ENCODE measurements at regions not wholly inside any gene's neighbourhood (a gene's known extent, or its start where the extent isn't known, plus 50 kb on each side); places are given as distances from the start of the nearest gene placed in this dataset.

DNA sequence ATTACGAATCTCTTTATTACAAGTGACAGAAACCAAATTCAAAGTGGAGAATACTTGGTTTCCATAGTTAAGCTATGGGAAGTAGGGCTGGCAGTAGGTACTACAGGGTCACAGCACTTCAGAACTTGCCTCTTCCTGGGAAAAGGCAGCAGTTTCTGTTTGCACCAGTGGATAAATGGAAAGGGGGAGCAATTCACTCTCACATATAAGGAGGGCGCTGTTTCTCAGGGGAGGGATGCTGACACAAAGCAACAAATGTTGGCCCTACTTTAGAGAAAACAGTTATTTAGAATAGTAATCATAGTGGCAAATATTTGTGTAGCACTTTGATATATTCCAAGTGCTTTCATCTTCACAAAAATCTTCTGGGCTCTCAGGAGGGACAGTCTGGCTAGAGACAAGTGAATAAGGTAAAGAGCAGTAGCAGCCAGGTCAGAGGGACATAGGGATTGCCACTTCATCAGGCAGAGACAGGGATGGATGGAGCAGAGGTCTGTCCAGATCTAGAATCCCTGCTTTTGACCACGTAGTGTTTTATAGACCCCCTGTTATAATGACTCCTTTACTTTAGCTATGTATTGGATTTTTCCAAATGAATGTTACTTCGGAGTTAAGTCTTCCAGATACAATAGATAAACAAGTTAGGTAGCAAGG lies 554.8 kb upstream of the SGCD start:
- no peaks in the 10 kb centered on the region for H3K27me3 ChIP-seq (ENCODE audit: control insufficient read depth, insufficient read depth, low read length, poor library complexity, severe bottlenecking)
- Mint-ChIP-seq H3K36me3 (ENCODE audit: low read depth) (no peaks in the 10 kb centered on the region), H3K4me1 (peaks cover 4% of the 10 kb centered on the region), H3K9me3 (peaks cover 2% of the 10 kb centered on the region), H3K27ac (no peak overlapping the region), H3K4me3 (no peak overlapping the region), H3K27me3 (ENCODE audit: insufficient read depth) (no peaks in the 10 kb centered on the region)
- H3K9me3 ChIP-seq (ENCODE audit: control insufficient read depth, low read length) = no peaks in the 10 kb centered on the region
- H3K9ac ChIP-seq (ENCODE audit: extremely low read depth, low read length, poor library complexity, severe bottlenecking) = no peak overlapping the region
- DNase-seq = peak; percentile 55
- H3K4me3 ChIP-seq (ENCODE audit: low read length) = no peak overlapping the region
- no peaks in the 10 kb centered on the region for H3K36me3 ChIP-seq (ENCODE audit: control insufficient read depth, insufficient read depth, low read length)
- WGBS, 2 experiments (ENCODE audit: insufficient coverage in 1 of 2, insufficient read length in 1 of 2) = 93 to 100% methylated on average over 1 to 4 of the region's 4 CpGs
- no peaks in the 10 kb centered on the region for H3K4me1 ChIP-seq (ENCODE audit: control insufficient read depth, insufficient read depth, low read length)
- TF ChIP-seq, protein P1, sequence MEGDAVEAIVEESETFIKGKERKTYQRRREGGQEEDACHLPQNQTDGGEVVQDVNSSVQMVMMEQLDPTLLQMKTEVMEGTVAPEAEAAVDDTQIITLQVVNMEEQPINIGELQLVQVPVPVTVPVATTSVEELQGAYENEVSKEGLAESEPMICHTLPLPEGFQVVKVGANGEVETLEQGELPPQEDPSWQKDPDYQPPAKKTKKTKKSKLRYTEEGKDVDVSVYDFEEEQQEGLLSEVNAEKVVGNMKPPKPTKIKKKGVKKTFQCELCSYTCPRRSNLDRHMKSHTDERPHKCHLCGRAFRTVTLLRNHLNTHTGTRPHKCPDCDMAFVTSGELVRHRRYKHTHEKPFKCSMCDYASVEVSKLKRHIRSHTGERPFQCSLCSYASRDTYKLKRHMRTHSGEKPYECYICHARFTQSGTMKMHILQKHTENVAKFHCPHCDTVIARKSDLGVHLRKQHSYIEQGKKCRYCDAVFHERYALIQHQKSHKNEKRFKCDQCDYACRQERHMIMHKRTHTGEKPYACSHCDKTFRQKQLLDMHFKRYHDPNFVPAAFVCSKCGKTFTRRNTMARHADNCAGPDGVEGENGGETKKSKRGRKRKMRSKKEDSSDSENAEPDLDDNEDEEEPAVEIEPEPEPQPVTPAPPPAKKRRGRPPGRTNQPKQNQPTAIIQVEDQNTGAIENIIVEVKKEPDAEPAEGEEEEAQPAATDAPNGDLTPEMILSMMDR (conservative IDR thresholded peaks at IDR 0.05) = peak; percentile 67
- H3K27ac ChIP-seq (ENCODE audit: low read depth, low read length) = no peak overlapping the region

DNA sequence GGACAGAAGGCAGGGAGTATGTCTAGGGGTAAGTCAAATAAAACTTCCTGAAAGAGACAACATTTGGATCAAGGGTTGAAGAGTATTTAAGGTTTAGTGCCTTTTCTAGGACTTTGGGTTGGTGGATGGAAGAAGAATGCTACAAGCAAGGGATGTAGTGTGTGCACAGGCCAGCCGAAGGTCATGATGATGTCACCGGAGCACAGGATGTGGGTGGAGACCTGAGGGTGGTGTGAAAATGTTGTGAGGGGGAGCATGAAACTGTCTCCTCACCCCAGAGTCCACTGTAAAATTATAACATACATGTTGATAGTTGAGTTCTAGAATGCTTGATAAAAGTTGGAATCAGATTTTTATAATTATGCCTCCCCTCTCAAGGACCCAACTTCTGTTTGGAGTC lies 553.3 kb upstream of the SGCD start:
- Histone ChIP-seq H3K9me3 (ENCODE audit: control insufficient read depth, low read length) (no peaks in the 10 kb centered on the region), H3K36me3 (ENCODE audit: control insufficient read depth, insufficient read depth, low read length) (no peaks in the 10 kb centered on the region), H3K27ac (ENCODE audit: low read depth, low read length) (no peak overlapping the region), H3K27me3 (ENCODE audit: control insufficient read depth, insufficient read depth, low read length, poor library complexity, severe bottlenecking) (no peaks in the 10 kb centered on the region), H3K9ac (ENCODE audit: extremely low read depth, low read length, poor library complexity, severe bottlenecking) (no peak overlapping the region), H3K4me1 (ENCODE audit: control insufficient read depth, insufficient read depth, low read length) (no peaks in the 10 kb centered on the region), H3K4me3 (ENCODE audit: low read length) (no peak overlapping the region)
- Mint-ChIP-seq H3K36me3 (ENCODE audit: low read depth) (no peaks in the 10 kb centered on the region), H3K27me3 (ENCODE audit: insufficient read depth) (no peaks in the 10 kb centered on the region), H3K9me3 (peaks cover 2% of the 10 kb centered on the region), H3K4me1 (no peaks in the 10 kb centered on the region), H3K27ac (no peak overlapping the region), H3K4me3 (no peak overlapping the region)
- WGBS, 2 experiments (ENCODE audit: insufficient coverage in 1 of 2, insufficient read length in 1 of 2) = 96% methylated on average over 2 of the region's 2 CpGs; no CpG with 5 or more reads in 1 of the 2 experiments
- DNase-seq = no peak
- TF ChIP-seq, protein P1 (conservative IDR thresholded peaks at IDR 0.05) = no peak

DNA sequence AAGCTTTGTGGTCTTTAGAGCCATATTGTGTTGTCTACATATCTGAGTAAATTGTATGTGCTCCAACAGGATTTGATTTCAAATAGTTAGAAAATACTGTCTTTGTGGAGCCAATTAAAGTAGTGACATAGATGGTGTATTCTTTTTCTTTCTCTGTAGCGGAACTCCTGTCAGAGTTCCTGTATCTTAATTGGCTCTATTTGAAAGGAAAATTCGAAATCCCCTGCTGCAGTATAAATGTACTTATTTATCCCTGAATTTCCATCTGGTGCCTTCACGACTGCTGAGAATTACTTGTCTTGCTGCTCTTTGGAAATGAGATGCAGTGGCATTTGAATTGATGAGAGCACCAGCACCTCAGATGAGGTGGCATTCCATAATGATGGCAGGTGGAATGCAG lies 546.7 kb upstream of the SGCD start:
- no peaks in the 10 kb centered on the region for H3K4me1 Mint-ChIP-seq
- TF ChIP-seq, protein P1 (conservative IDR thresholded peaks at IDR 0.05) = no peak
- Histone ChIP-seq H3K4me3 (ENCODE audit: low read length) (no peak overlapping the region), H3K9ac (ENCODE audit: extremely low read depth, low read length, poor library complexity, severe bottlenecking) (no peak overlapping the region), H3K9me3 (ENCODE audit: control insufficient read depth, low read length) (no peaks in the 10 kb centered on the region), H3K4me1 (ENCODE audit: control insufficient read depth, insufficient read depth, low read length) (no peaks in the 10 kb centered on the region), H3K36me3 (ENCODE audit: control insufficient read depth, insufficient read depth, low read length) (no peaks in the 10 kb centered on the region), H3K27me3 (ENCODE audit: control insufficient read depth, insufficient read depth, low read length, poor library complexity, severe bottlenecking) (no peaks in the 10 kb centered on the region), H3K27ac (ENCODE audit: low read depth, low read length) (no peak overlapping the region)
- H3K27me3 Mint-ChIP-seq (ENCODE audit: insufficient read depth) = no peaks in the 10 kb centered on the region
- no peak overlapping the region for H3K27ac Mint-ChIP-seq
- 86% methylated on average over 2 to 3 of the region's 3 CpGs for WGBS, 2 experiments (ENCODE audit: insufficient coverage in 1 of 2, insufficient read length in 1 of 2)
- H3K36me3 Mint-ChIP-seq (ENCODE audit: low read depth) = no peaks in the 10 kb centered on the region
- DNase-seq = no peak
- peaks cover 10% of the 10 kb centered on the region for H3K9me3 Mint-ChIP-seq
- H3K4me3 Mint-ChIP-seq = no peak overlapping the region
